NCI-H2171 (cell line): ENCODE measurements at regions not wholly inside any gene's neighbourhood (a gene's known extent, or its start where the extent isn't known, plus 50 kb on each side); places are given as distances from the start of the nearest gene placed in this dataset.

Experiments
- DNase-seq: peaks from one replicate; lab custom pipeline; 2025; lab: John Stamatoyannopoulos, UW

DNA sequence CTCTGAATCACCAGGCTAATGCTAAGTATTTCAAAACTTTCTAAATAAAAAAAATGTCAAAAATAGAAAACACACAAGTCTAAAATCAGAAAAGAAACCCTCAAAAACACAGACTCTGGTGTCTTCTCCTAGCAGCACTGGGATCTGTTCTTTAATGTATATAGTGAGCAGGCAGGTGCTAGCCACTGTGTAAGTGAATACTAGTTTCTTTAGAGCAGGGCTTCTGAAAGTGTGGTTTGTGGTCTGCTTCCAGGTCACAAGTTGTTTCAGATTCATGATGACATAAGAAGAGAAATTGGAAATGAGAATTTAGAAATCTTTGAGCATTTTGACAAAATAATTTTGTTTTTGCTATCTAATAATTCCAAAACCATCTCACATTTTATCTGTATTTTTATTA is 763.1 kb downstream of the USP25 start:
- no peak for DNase-seq

DNA sequence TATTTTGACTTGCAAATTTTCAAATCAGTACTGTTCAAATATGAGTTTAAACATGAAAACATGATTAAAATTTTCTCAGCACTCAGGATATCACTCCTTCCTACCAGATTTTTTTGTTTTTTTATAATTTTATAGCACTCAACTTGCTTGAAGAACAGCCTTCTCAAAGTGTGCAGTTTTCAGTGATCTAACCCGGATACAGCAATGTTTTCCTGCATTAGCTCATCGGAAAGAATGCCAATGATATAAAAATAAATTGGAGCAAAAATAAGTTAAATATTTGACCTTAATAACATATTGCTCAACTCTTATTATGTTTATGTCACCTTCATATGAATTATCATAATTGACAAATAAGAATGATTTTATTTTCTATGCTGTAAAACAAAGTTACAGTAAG is 766.8 kb downstream of the USP25 start:
- no peak for DNase-seq

- DNase-seq = no peak
Observed at GRCh38 chr21:16500271-16500670, 770.5 kb downstream of the USP25 start.

- DNase-seq = no peak
Observed at GRCh38 chr21:16502273-16502672, 772.5 kb downstream of the USP25 start.

DNA sequence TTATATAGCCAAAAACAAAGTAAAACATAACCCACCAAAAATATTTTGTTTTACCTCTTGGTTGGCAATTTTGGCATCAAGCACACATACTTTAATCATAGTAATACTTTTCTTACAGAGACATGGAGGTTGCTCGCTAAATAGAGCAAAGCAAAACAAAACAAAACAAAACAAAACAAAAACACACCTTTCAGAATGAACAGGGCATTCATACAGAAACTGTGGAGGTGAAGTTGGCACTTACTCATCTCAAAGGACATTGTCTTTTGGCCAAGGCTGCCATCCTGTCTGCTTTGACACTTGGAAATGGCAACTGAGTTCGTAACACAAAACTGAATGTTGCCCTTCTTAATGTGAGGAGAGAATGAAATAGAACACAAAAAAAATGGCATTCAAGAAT is 773.1 kb downstream of the USP25 start:
- no peak for DNase-seq

- no peak for DNase-seq
Observed at GRCh38 chr21:16504281-16504680, 774.5 kb downstream of the USP25 start.

- DNase-seq = no peak
Observed at GRCh38 chr21:16504766-16505165, 775.0 kb downstream of the USP25 start.

- no peak for DNase-seq
Observed at GRCh38 chr21:16509476-16509875, 779.7 kb downstream of the USP25 start.

DNA sequence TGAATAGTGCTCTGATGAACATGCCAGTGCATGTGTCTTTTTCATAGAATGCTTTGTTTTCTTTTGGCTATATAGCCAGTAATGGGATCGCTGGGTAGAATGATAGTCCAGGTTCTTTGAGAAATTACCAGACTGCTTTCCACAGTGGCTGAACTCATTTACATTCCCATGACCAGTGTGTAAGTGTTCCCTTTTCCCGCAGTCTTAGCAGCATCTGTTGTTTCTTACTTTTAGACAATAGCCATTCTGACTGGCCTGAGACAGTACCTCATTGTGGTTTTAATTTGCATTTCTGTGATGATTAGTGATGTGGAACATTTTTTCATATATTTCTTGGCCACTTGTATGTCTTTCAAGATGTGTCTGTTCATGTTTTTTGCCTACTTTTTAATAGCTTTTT is 784.5 kb downstream of the USP25 start:
- DNase-seq = no peak

GRCh38 chr21:16517383-16517782 is 787.6 kb downstream of the USP25 start:
- DNase-seq = no peak

DNA sequence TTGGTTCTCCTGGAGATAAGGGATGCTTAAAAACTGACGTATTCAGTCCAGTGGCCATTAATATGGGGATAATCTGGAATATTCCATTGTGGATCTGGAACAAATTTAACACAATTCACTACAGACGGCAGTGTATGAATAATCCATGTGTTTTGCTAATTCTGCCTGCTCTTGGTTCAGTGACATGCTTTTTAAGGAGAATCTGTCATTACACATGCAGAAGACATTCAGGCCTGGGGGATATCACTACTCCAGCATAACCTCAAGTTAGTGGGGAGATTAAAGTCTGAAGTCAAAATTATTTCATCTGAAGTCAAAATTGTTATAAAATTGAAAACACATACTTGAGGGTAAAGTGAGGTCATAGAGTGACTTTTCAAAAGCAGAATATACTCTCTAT is 789.3 kb downstream of the USP25 start:
- DNase-seq = no peak

- DNase-seq = no peak
Observed at GRCh38 chr21:16519644-16520043, 789.9 kb downstream of the USP25 start.

- DNase-seq = no peak
Observed at GRCh38 chr21:16522548-16522947, 792.8 kb downstream of the USP25 start.

- DNase-seq = no peak
Observed at GRCh38 chr21:16530656-16531055, 800.9 kb downstream of the USP25 start.

DNA sequence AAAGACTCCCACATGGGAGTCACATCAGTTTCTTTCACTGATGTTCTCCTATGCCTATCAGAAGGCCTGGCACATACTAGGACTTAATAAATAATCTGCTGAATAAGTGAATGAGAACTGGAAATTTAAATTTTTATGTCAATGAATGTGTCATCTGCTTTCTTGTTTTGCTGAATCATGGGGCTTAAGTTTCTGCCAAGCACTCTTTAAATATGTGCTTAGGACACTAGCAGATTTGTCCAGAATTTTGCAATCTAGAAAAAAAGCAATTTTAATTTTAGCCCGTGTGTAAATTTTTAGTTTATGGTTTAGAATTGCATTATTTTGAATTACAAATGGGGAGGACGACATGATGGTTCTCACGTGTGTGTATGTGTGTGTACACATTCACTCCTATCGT is 803.1 kb downstream of the USP25 start:
- no peak for DNase-seq

DNA sequence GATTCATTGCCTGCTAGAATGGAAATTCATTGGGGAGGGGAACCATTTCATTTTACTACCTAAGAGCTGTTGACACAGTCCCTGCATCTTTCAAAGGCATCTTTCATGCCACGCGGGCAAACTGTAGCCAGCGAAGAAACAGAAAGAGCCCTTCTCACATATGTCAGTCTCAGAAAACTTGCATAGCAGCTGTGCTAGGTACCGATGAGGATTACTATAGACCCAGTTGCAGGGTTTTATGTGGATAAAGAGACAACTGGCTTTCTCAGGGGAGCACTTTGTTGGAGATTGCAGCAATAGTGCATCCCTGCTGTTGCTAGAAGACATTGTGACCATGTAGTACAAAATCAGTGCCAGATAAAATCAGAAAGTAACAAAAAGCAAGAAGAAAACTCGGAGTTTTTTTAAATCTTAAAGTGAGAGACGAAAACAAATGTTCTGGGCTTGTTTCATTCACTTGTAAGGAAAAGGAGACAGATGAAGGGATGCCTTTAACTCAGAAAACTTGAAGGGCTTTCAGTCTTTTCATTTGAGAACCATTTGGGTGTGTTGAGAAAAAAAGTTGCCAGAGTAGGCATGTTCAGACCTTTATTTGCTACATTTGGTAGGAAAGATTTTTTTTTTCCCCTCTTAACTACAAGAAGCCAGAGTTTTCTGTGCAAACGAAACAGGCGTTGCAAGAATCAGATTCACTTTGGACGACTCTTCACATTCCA is 804.1 kb downstream of the USP25 start:
- no peak for DNase-seq

GRCh38 chr21:16534408-16535101 is 804.8 kb downstream of the USP25 start:
- DNase-seq = no peak

DNA sequence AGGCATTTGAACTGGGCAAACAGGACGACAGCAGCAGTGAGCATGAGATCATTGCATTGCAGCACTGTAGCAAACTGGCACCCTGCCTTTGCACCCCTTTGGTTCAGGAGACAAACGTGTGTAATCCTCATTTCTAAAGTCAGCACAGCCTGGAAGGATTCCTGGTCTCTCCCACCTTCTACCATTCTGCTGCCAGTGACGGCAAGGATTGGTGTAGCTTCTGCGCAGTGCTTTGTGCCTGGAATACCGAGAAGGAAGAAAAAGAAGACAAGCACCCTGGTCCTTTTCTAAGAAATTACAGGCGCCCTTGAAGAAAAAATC is 805.3 kb downstream of the USP25 start:
- DNase-seq = no peak

- no peak for DNase-seq
Observed at GRCh38 chr21:16535626-16536025, 805.8 kb downstream of the USP25 start.

DNA sequence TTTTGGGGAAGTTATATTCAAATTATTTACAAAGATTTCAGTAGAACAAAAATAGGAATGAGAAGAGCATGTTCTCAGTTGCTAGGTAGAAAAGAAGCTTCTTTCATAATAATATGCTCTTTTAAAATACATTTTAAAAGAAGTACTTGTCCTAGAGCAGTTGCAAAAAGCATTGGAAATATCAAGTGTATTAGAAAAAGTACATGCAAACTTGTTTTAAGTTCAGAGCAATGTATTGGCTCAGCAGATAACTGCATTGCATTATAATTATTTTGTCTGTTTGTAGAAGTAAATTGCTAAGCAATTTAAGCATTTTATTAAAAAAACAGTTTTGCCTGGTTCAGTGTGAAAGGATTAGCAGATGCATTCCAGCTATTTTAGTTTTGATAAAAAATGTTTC is 806.4 kb downstream of the USP25 start:
- no peak for DNase-seq

GRCh38 chr21:16536643-16537434 is 807.1 kb downstream of the USP25 start:
- no peak for DNase-seq

DNA sequence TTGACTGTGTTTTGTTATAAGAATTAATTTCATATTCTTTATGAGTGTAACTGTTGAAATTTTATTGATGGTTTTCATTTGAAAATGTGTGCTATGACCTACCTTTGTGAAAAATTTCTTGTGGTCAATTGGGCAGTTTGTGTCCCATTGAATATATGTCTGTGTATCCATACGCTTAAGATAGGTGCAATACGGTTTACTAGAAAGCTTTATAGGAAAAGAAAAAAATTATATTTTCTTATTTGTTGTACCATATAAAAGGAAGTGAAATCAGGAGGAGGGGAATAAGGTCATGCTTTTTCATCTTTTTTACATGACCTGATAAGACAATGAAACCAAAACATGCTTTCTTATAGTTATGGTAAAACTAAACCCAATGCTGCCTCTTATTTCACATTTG is 807.7 kb downstream of the USP25 start:
- no peak for DNase-seq

DNA sequence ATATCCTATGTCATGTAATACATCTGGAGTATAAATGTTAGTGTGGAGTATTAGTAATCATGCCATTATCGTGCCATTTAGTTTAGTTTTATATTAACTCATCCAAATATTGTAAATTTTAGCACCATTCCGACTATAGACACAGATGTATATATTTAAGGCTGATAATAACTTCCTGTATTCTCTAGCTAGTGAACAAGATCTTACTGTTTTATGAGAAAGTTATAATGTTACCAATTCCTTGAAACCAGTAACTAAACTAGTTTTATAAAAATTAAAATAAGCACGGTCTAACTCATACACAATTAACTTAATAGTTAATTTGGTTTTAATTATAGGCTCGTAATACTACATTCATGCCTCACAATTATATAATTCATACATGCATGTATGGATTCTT is 808.6 kb downstream of the USP25 start:
- no peak for DNase-seq
